SK-N-SH treated with all-trans-retinoic acid at 6 μM for 48 hours (cell line): ENCODE measurements at regions not wholly inside any gene's neighbourhood (a gene's known extent, or its start where the extent isn't known, plus 50 kb on each side); places are given as distances from the start of the nearest gene placed in this dataset.

ENCODE experiments used
- ATAC-seq: fragments of 200-7000 bp; cut with Tn5 transposase; 3 replicates; pipeline ENCODE4 v1.9.1; 2020; ENCODE audit warnings: mild to moderate bottlenecking, moderate library complexity
- ARNTL ChIP-seq: fragments of 450-650 bp; formaldehyde crosslinking; IDR thresholded peaks from 2 replicates; pipeline ENCODE4 v1.5.0; 2020; ENCODE audit warnings: low read depth, mild to moderate bottlenecking, moderate library complexity, borderline replicate concordance
- BACH2 ChIP-seq: fragments of 250-450 bp; sonication (Bioruptor Pico); IDR thresholded peaks from 2 replicates; pipeline ENCODE4 v1.9.0; 2021; ENCODE audit warnings: mild to moderate bottlenecking, borderline replicate concordance
- CREB5 ChIP-seq: fragments of 250-450 bp; sonication (Bioruptor Pico); IDR thresholded peaks from 2 replicates; pipeline ENCODE4 v1.5.1; 2020; ENCODE audit warnings: low read depth, mild to moderate bottlenecking, moderate library complexity
- CSDC2 ChIP-seq: fragments of 250-450 bp; sonication (Bioruptor Pico); IDR thresholded peaks from 2 replicates; pipeline ENCODE4 v1.5.0; 2020; ENCODE audit warnings: mild to moderate bottlenecking, moderate library complexity
- CSRNP3 ChIP-seq: fragments of 250-450 bp; sonication (Bioruptor Pico); IDR thresholded peaks from 2 replicates; pipeline ENCODE4 v1.5.1; 2021; ENCODE audit warnings: mild to moderate bottlenecking, moderate library complexity
- ESRRG ChIP-seq: fragments of 250-450 bp; sonication (Bioruptor Pico); IDR thresholded peaks from 2 replicates; pipeline ENCODE4 v1.6.1; 2021; ENCODE audit warnings: mild to moderate bottlenecking
- GLIS3 ChIP-seq: fragments of 250-450 bp; sonication (Bioruptor Pico); IDR thresholded peaks from 2 replicates; pipeline ENCODE4 v1.5.0; 2020; ENCODE audit warnings: mild to moderate bottlenecking, moderate library complexity
- ISL1 ChIP-seq: fragments of 250-450 bp; sonication (Bioruptor Pico); IDR thresholded peaks from 2 replicates; pipeline ENCODE4 v2.1.2; 2022; ENCODE audit warnings: mild to moderate bottlenecking, moderate library complexity
- OSR1 ChIP-seq: fragments of 250-450 bp; sonication (Bioruptor Pico); IDR thresholded peaks from 2 replicates; pipeline ENCODE4 v1.8.0; 2022; ENCODE audit warnings: moderate library complexity, mild to moderate bottlenecking, inconsistent platforms
- PATZ1 ChIP-seq: fragments of 250-450 bp; sonication (Bioruptor Pico); IDR thresholded peaks from 2 replicates; pipeline ENCODE4 v1.8.0; 2020; ENCODE audit warnings: mild to moderate bottlenecking, moderate library complexity, borderline replicate concordance
- POU6F1 ChIP-seq: fragments of 250-450 bp; sonication (Bioruptor Pico); IDR thresholded peaks from 2 replicates; pipeline ENCODE4 v1.8.0; 2021; ENCODE audit warnings: low read depth, mild to moderate bottlenecking, moderate library complexity, borderline replicate concordance
- PPARA ChIP-seq: fragments of 250-450 bp; sonication (Bioruptor Pico); IDR thresholded peaks from 2 replicates; pipeline ENCODE4 v1.5.0; 2020; ENCODE audit warnings: mild to moderate bottlenecking, borderline replicate concordance
- RARB ChIP-seq: fragments of 250-450 bp; sonication (Bioruptor Pico); IDR thresholded peaks from 2 replicates; pipeline ENCODE4 v1.8.0; 2021; ENCODE audit warnings: mild to moderate bottlenecking, moderate library complexity
- SNAI2 ChIP-seq: fragments of 250-450 bp; sonication (Bioruptor Pico); IDR thresholded peaks from 2 replicates; pipeline ENCODE4 v1.5.0; 2020; ENCODE audit warnings: mild to moderate bottlenecking, moderate library complexity
- TCF4 ChIP-seq: fragments of 250-450 bp; sonication (Bioruptor Pico); IDR thresholded peaks from 2 replicates; pipeline ENCODE4 v1.8.0; 2021; ENCODE audit warnings: mild to moderate bottlenecking, moderate library complexity, borderline replicate concordance
- TOX ChIP-seq: fragments of 250-450 bp; sonication (Bioruptor Pico); IDR thresholded peaks from 2 replicates; pipeline ENCODE4 v1.8.0; 2021; ENCODE audit warnings: mild to moderate bottlenecking, moderate library complexity, borderline replicate concordance
- TSHZ2 ChIP-seq: fragments of 250-450 bp; sonication (Bioruptor Pico); IDR thresholded peaks from 2 replicates; pipeline ENCODE4 v1.5.0; 2020; ENCODE audit warnings: mild to moderate bottlenecking, moderate library complexity
- ZC3H10 ChIP-seq: fragments of 250-450 bp; sonication (Bioruptor Pico); IDR thresholded peaks from 2 replicates; pipeline ENCODE4 v1.5.1; 2021; ENCODE audit warnings: mild to moderate bottlenecking, moderate library complexity
- ZFP3 ChIP-seq: fragments of 250-450 bp; sonication (Bioruptor Pico); IDR thresholded peaks from 2 replicates; pipeline ENCODE4 v1.5.0; 2020; ENCODE audit warnings: mild to moderate bottlenecking, moderate library complexity
- ZFP30 ChIP-seq: fragments of 450-650 bp; formaldehyde crosslinking; IDR thresholded peaks from 2 replicates; pipeline ENCODE4 v1.5.0; 2022; ENCODE audit warnings: mild to moderate bottlenecking, moderate library complexity
- ZNF70 ChIP-seq: fragments of 450-650 bp; formaldehyde crosslinking; IDR thresholded peaks from 2 replicates; pipeline ENCODE4 v1.5.0; 2020; ENCODE audit warnings: mild to moderate bottlenecking, moderate library complexity

- TF ChIP-seq SNAI2 (CRISPR knock-in tag) (no peak), GLIS3 (CRISPR knock-in tag) (no peak), ESRRG (no peak), CSDC2 (CRISPR knock-in tag) (no peak), RARB (CRISPR knock-in tag) (no peak), TSHZ2 (CRISPR knock-in tag) (no peak), TCF4 (no peak)
- no peak for ATAC-seq
Observed at GRCh38 chr6:10297832-10298231, 117.0 kb downstream of the TFAP2A start.

- no peak for ATAC-seq
- TF ChIP-seq ARNTL (CRISPR knock-in tag), result no peak
- no peak for TF ChIP-seq GLIS3 (CRISPR knock-in tag)
- no peak for TF ChIP-seq ESRRG
- TF ChIP-seq CSDC2 (CRISPR knock-in tag), result no peak
- no peak for TF ChIP-seq PATZ1 (CRISPR knock-in tag)
- no peak for TF ChIP-seq ZFP3
- no peak for TF ChIP-seq SNAI2 (CRISPR knock-in tag)
- no peak for TF ChIP-seq ZFP30 (CRISPR knock-in tag)
- no peak for TF ChIP-seq ZC3H10
- TF ChIP-seq CSRNP3 (CRISPR knock-in tag), result no peak
- no peak for TF ChIP-seq OSR1 (CRISPR knock-in tag)
- TF ChIP-seq POU6F1, result no peak
- no peak for TF ChIP-seq PPARA
- TF ChIP-seq TOX (CRISPR knock-in tag), result no peak
- TF ChIP-seq TSHZ2 (CRISPR knock-in tag), result no peak
- TF ChIP-seq RARB (CRISPR knock-in tag), result no peak
- TF ChIP-seq BACH2 (CRISPR knock-in tag), result no peak
- TF ChIP-seq ZNF70, result no peak
- TF ChIP-seq TCF4, result no peak
Observed at GRCh38 chr6:10278746-10279145, 136.1 kb downstream of the TFAP2A start.

- no peak for ATAC-seq
- no peak for TF ChIP-seq ISL1 (CRISPR knock-in tag)
- no peak for TF ChIP-seq POU6F1
- TF ChIP-seq TSHZ2 (CRISPR knock-in tag), result no peak
- TF ChIP-seq BACH2 (CRISPR knock-in tag), result no peak
- TF ChIP-seq ARNTL (CRISPR knock-in tag), result no peak
- TF ChIP-seq CREB5 (CRISPR knock-in tag), result no peak
- TF ChIP-seq ZC3H10, result no peak
- no peak for TF ChIP-seq ESRRG
Observed at GRCh38 chr6:10276660-10277287, 138.1 kb downstream of the TFAP2A start.
